Left lung (tissue), 4 donors: ENCODE measurements at regions not wholly inside any gene's neighbourhood (a gene's known extent, or its start where the extent isn't known, plus 50 kb on each side); places are given as distances from the start of the nearest gene placed in this dataset.

Experiments
- ATAC-seq: fragments of 200-7000 bp; cut with Tn5 transposase; one replicate; pipeline ENCODE4 v1.9.1; 2020; ENCODE audit warnings: moderate library complexity
- DNase-seq, 4 donors: peaks; one replicate each; pipeline ENCODE4 v3.0.0-alpha.2; 2013 to 2020
- H3K27ac ChIP-seq, 2 donors: fragments of 200-600 bp; sonication (generic) in 1 of 2; one replicate each; pipeline versions ENCODE4 v1.5.0 to v1.8.0; 2020 to 2021
- H3K27me3 ChIP-seq, 2 donors: fragments of 200-600 bp; sonication (generic) in 1 of 2; one replicate each; pipeline versions ENCODE4 v1.5.0 to v1.8.0; 2020 to 2021
- H3K36me3 ChIP-seq, 2 donors: fragments of 200-600 bp; sonication (generic) in 1 of 2; one replicate each; pipeline versions ENCODE4 v1.5.0 to v1.8.0; 2020 to 2021
- H3K4me1 ChIP-seq, 2 donors: fragments of 200-600 bp; one replicate each; pipeline ENCODE4 v1.8.0; 2021
- H3K4me3 ChIP-seq, 2 donors: fragments of 200-600 bp; sonication (generic) in 1 of 2; one replicate each; pipeline versions ENCODE4 v1.5.0 to v1.8.0; 2020 to 2021; ENCODE audit warnings: mild to moderate bottlenecking in 1 of 2
- H3K9me3 ChIP-seq, 2 donors: fragments of 200-600 bp; sonication (generic) in 1 of 2; one replicate each; pipeline versions ENCODE4 v1.5.0 to v1.8.0; 2020 to 2021
- intact Hi-C, 2 donors: fragments of 100-400 bp; cut with DNase I; formaldehyde crosslinking; loops; one replicate each; pipeline versions ENCODE4 v1.11.2 to v1.14.2; 2022
- TF ChIP-seq, protein P1 (sequence below), 2 donors: fragments of 200-600 bp; sonication (generic) in 1 of 2; IDR thresholded peaks; one replicate each; pipeline versions ENCODE4 v1.5.0 to v1.8.0; 2021; ENCODE audit warnings: antibody characterized with exemption in 2 of 2
- donor health status: DM: no; HTN: yes; CAD: no.
- donor health status: DM: no; HTN: no; CAD: no.

DNA sequence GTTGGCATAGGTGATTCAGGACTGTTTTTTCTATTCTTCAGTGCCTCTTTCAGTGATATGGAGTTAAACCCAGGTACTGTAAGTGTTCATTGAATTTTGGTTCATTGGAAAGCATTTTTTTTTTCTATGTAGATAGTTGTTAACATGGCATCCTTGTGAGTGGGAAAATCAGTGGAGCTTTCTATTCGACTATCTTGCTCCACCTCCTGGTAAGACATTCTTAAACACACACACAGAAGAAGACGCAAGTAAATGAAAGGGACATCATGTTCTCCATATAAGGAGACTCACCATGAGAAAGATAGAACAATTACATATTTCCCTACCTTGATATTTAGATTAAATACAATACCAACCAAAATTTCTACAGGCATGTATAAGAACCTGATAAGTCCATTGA lies 598.5 kb upstream of the SPANXN1 start:
- Histone ChIP-seq H3K36me3 (no peaks in the 10 kb centered on the region), H3K27ac (no peak overlapping the region), H3K27me3 (no peaks in the 10 kb centered on the region), H3K4me1 (no peaks in the 10 kb centered on the region), H3K9me3 (no peaks in the 10 kb centered on the region), H3K4me3 (no peak overlapping the region)
- ATAC-seq (no peak), DNase-seq (no peak)
- intact Hi-C loops, result no loop called here
- TF ChIP-seq, protein P1, sequence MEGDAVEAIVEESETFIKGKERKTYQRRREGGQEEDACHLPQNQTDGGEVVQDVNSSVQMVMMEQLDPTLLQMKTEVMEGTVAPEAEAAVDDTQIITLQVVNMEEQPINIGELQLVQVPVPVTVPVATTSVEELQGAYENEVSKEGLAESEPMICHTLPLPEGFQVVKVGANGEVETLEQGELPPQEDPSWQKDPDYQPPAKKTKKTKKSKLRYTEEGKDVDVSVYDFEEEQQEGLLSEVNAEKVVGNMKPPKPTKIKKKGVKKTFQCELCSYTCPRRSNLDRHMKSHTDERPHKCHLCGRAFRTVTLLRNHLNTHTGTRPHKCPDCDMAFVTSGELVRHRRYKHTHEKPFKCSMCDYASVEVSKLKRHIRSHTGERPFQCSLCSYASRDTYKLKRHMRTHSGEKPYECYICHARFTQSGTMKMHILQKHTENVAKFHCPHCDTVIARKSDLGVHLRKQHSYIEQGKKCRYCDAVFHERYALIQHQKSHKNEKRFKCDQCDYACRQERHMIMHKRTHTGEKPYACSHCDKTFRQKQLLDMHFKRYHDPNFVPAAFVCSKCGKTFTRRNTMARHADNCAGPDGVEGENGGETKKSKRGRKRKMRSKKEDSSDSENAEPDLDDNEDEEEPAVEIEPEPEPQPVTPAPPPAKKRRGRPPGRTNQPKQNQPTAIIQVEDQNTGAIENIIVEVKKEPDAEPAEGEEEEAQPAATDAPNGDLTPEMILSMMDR (IDR thresholded peaks at IDR 0.05), result no peak

DNA sequence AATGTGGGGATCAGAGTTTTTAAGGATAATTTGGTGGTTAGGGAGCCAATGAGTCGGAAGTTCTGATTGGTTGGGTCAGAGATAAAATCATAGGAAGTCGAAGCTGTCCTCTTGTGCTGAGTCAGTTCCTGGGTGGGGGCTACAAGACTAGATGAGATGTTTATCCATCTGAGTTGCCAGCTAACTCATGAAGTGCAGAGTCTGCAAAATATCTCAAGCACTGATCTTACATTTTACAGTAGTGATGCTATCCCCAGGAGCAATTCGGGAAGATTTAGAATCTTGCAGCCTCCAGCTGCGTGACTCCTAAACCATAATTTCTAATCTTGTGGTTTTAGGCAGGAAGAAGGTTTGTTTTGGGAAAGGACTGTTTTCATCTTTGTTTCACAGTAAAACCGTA lies 565.8 kb upstream of the SPANXN1 start:
- intact Hi-C loops, result no loop called here
- ATAC-seq, result no peak

DNA sequence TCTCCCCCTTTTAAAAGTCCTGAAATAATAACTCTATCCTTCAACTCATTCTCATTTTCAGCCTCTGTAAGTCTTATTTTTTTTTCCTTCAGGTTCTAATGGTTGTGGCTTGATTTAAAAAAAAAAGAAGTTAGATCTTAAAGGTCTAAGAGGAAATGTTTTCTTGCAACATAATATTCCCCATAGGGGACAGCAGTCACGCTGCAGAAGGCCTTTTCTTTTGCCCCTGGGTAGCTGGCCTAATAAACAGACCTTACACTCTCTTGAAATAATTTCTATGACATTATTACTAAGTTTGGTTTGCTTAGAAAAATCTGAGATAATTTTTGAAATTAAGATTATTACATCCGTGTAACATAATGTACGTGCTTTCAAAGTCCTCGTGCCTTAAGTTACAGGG lies 564.1 kb upstream of the SPANXN1 start:
- Histone ChIP-seq H3K27me3 (no peaks in the 10 kb centered on the region), H3K4me3 (no peak overlapping the region), H3K9me3 (no peaks in the 10 kb centered on the region), H3K36me3 (no peaks in the 10 kb centered on the region), H3K4me1 (no peaks in the 10 kb centered on the region), H3K27ac (no peak overlapping the region)
- no peak for DNase-seq
- intact Hi-C loops, result no loop called here
- TF ChIP-seq, protein P1 (IDR thresholded peaks at IDR 0.05), result no peak
- no peak for ATAC-seq

More for the DNA sequence above, 565.8 kb upstream of the SPANXN1 start:
- DNase-seq, result no peak
- H3K27me3 ChIP-seq, result no peaks in the 10 kb centered on the region
- no peak overlapping the region for H3K4me3 ChIP-seq
- no peak overlapping the region for H3K27ac ChIP-seq
- TF ChIP-seq, protein P1 (IDR thresholded peaks at IDR 0.05), result no peak
- no peaks in the 10 kb centered on the region for H3K9me3 ChIP-seq
- H3K36me3 ChIP-seq, result no peaks in the 10 kb centered on the region
- no peaks in the 10 kb centered on the region for H3K4me1 ChIP-seq

DNA sequence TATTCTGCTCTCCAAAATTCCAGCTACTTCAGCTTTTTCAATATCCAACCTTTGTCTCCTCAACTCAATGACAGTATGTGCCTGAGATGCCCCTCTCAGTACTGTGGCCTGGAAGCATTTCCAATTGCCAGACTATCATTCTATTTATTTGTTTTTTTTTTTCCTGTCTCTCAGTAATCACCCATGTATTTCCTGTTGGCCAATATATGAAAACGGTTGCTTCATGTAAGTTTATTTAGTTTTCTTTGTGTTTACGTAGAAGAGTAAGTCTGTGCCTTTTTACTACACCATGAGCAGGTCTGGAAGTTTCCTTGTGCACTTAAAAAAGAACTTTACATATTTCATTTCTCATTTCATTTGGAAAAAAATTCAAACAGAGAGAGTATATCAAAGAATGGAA lies 537.5 kb upstream of the SPANXN1 start:
- DNase-seq, result no peak
- no peaks in the 10 kb centered on the region for H3K36me3 ChIP-seq
- intact Hi-C loops, result no loop called here

DNA sequence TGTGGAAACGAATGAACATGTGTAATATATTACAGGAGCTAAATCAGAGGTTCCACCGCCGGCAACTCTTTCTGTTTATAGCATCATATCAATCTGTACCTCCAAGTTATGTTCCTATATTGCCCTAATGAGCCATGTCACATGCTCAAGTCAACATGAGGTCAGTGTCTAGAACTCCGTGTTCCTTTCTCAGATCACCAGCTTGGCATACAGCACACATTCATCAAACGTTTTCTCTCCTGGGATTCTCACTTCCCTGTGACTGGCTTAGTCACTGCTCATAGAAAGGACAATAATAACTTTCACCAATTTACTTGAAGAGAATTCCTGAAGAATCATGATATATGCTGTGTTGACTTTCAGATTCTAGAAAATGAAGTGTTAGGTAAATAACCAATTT lies 532.0 kb upstream of the SPANXN1 start:
- no peaks in the 10 kb centered on the region for H3K27me3 ChIP-seq
- no peaks in the 10 kb centered on the region for H3K9me3 ChIP-seq
- ATAC-seq (no peak), DNase-seq (no peak)
- no peak overlapping the region for H3K4me3 ChIP-seq
- no peaks in the 10 kb centered on the region for H3K4me1 ChIP-seq
- intact Hi-C loops, result no loop called here
- no peak overlapping the region for H3K27ac ChIP-seq
- H3K36me3 ChIP-seq, result no peaks in the 10 kb centered on the region
- TF ChIP-seq, protein P1 (IDR thresholded peaks at IDR 0.05), result no peak

More for the DNA sequence above, 537.5 kb upstream of the SPANXN1 start:
- H3K27ac ChIP-seq, result no peak overlapping the region
- no peaks in the 10 kb centered on the region for H3K4me1 ChIP-seq
- H3K9me3 ChIP-seq, result no peaks in the 10 kb centered on the region
- TF ChIP-seq, protein P1 (IDR thresholded peaks at IDR 0.05), result no peak
- no peaks in the 10 kb centered on the region for H3K27me3 ChIP-seq
- no peak for ATAC-seq
- H3K4me3 ChIP-seq, result no peak overlapping the region
